ENCODE measurements at regions not wholly inside any gene's neighbourhood (a gene's known extent, or its start where the extent isn't known, plus 50 kb on each side); places are given as distances from the start of the nearest gene placed in this dataset.

DNA sequence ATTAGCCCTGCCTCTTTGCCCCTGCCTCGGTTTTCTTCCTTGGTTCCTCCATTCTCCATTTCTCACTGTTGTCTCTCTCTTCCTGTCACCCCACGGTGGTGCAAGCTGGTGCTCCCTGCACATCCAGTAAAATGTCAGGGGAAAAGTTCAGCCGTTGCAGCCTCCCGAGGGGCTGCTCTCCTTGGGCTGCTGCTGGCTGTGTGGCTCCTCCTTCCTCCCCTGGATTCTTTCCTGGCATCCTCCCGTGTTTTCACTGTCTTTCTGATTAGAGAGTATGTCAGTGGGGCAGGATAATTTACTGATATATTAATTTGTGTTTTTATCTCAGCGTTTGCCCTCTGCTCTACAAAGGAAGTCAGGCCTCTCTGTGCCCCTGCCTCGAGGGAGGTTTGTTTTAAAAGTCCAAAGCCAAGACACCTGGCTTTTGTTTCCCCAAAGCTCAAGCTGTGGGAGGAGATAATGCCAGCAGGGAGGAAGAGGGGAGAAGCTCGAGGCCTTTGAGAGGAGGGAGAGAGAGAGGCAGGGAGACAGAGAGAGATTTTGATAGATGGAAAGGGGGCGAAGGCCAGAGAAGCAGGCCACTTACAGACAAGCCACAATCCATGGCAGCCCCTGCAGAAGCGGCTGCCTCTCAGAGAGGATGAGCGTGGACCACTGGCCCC lies 150.3 kb upstream of the NR2F2 start:
- Histone ChIP-seq H3K27me3 (replicated peaks in 1 of 4; ENCODE audit: control insufficient read depth in 3 of 4, extremely low read depth in 1 of 4, insufficient read depth in 3 of 4, low read length in 3 of 4) (no peaks in the 10 kb centered on the region), H4K20me1 (replicated peaks in 1 of 2; ENCODE audit: control insufficient read depth in 1 of 2, insufficient read depth in 2 of 2, low read length in 2 of 2) (no peaks in the 10 kb centered on the region), H3K14ac (ENCODE audit: insufficient read length) (no peak overlapping the region), H3K4ac (replicated peaks; ENCODE audit: insufficient read length, low read depth, low read length) (no peak overlapping the region), H2BK20ac (ENCODE audit: low read length) (peak overlapping the region; percentile 91), H3K9ac (replicated peaks in 1 of 4; ENCODE audit: extremely low read depth in 1 of 4, low read depth in 3 of 4, low read length in 3 of 4) (no peak overlapping the region), H3K36me3 (ENCODE audit: control insufficient read depth in 2 of 4, insufficient read depth in 4 of 4, low read length in 3 of 4) (no peaks in the 10 kb centered on the region), H3K79me1 (ENCODE audit: low read depth, low read length) (no peaks in the 10 kb centered on the region), H3K4me2 (ENCODE audit: insufficient read depth in 1 of 2, low read depth in 2 of 2, low read length in 2 of 2) (no peak overlapping the region; a peak in 1 of 4 replicates), H3K27ac (ENCODE audit: low read depth, low read length) (no peak overlapping the region), H3K23me2 (ENCODE audit: low read depth, low read length) (no peaks in the 10 kb centered on the region), H3K4me1 (replicated peaks in 1 of 4; ENCODE audit: control insufficient read depth in 3 of 4, insufficient read depth in 4 of 4, low read length in 3 of 4) (peaks cover 0 to 22% (median 5%) of the 10 kb centered on the region in 4 experiments; a peak in 4 of 7 replicates), H3K9me3 (ENCODE audit: insufficient read depth in 2 of 2, low read depth in 1 of 2, low read length in 1 of 2) (no peaks in the 10 kb centered on the region), H2AFZ (ENCODE audit: low read length) (peak overlapping the region; percentile 36; the same call in 1 of the 2 replicates), H3K4me3 (ENCODE audit: extremely low read depth in 1 of 4, insufficient read depth in 2 of 4, low read depth in 3 of 4, low read length in 4 of 4) (no peak overlapping the region), H2BK12ac (ENCODE audit: low read depth, low read length) (peak overlapping the region; percentile 80; the same call in 1 of the 2 replicates), H3K56ac (replicated peaks; ENCODE audit: insufficient read length, low read depth, low read length) (no peak overlapping the region), H4K8ac (ENCODE audit: extremely low read depth, insufficient read depth, low read length) (no peak overlapping the region), H3K18ac (ENCODE audit: extremely low read depth, low read length) (no peak overlapping the region; the same call in 1 of the 2 replicates), H3K23ac (ENCODE audit: insufficient read length) (no peak overlapping the region), H2BK5ac (ENCODE audit: low read depth, low read length) (peak overlapping the region; percentile 69; the same call in 1 of the 2 replicates), H3K79me2 (ENCODE audit: control insufficient read depth in 1 of 2, insufficient read depth in 2 of 2, low read length in 2 of 2) (no peaks in the 10 kb centered on the region), H4K5ac (ENCODE audit: insufficient read length, low read depth, low read length) (no peak overlapping the region), H4K91ac (replicated peaks; ENCODE audit: insufficient read length, low read length) (no peak overlapping the region), H2BK15ac (ENCODE audit: low read length) (0 out of 2 replicates have a peak overlapping the region, but pooled peaks have one; percentile 34), H2AK5ac (ENCODE audit: low read depth, low read length) (0 out of 2 replicates have a peak overlapping the region, but pooled peaks have one; percentile 9), H2BK120ac (replicated peaks; ENCODE audit: low read depth, low read length) (no peak overlapping the region)
- CTCF ChIA-PET (ENCODE audit: partially characterized antibody) = interaction anchor here (0.6 kb wide), 1 partner anchor 710 kb away, joined by 3 read pairs; no protein-coding TSS in a partner anchor
- FAIRE-seq (no peak), DNase-seq (ENCODE audit: low read depth in 1 of 2, low spot score in 2 of 2) (no peak)
- 57% methylated on average over 10 of the region's 11 CpGs; no CpG with 5 or more reads in 1 of the 2 experiments for WGBS, 2 experiments (ENCODE audit: extremely low coverage in 1 of 2, insufficient coverage in 1 of 2, insufficient read length in 1 of 2, insufficient replicate concordance in 2 of 2, low coverage in 1 of 2, low lambda C conversion rate in 2 of 2, missing lambda C conversion rate in 1 of 2)
- POLR2A ChIA-PET (ENCODE audit: partially characterized antibody) = no interaction called here
- no peak for TF ChIP-seq SP2 (IDR thresholded peaks at IDR 0.05; ENCODE audit: low read length)
- TF ChIP-seq HDAC2 (IDR thresholded peaks at IDR 0.05; ENCODE audit: borderline replicate concordance in 1 of 2, low read depth in 2 of 2, low read length in 2 of 2) = no peak
- no peak for TF ChIP-seq HDAC6 (IDR thresholded peaks at IDR 0.05; ENCODE audit: low read depth, low read length)
- no peak for TF ChIP-seq CBX8 (IDR thresholded peaks at IDR 0.05; ENCODE audit: borderline replicate concordance, low read depth, low read length)
- TF ChIP-seq TCF12 (IDR thresholded peaks at IDR 0.05; ENCODE audit: low read depth, low read length) = 0 out of 2 replicates have a peak, but pooled peaks have one; percentile 25
- TF ChIP-seq EP300 (IDR thresholded peaks at IDR 0.05; ENCODE audit: borderline replicate concordance in 1 of 2, low read depth in 2 of 2, low read length in 2 of 2) = no peak

All from H1 (cell line).